ENCODE measurements at regions not wholly inside any gene's neighbourhood (a gene's known extent, or its start where the extent isn't known, plus 50 kb on each side); places are given as distances from the start of the nearest gene placed in this dataset.

- Mint-ChIP-seq H3K4me1 (peaks cover 88% of the 10 kb centered on the region), H3K9me3 (no peaks in the 10 kb centered on the region), H3K4me3 (no peak overlapping the region), H3K27me3 (peaks cover 60% of the 10 kb centered on the region), H3K36me3 (no peaks in the 10 kb centered on the region), H3K27ac (peak overlapping the region; percentile 83)
- CTCF ChIA-PET: interaction anchor here (0.6 to 4.0 kb wide), 7 partner anchors 40 to 158 kb away, joined by 3 to 31 read pairs (median 3); no protein-coding TSS in a partner anchor
- DNase-seq: peak; percentile 46
Measured at GRCh38 chr6:157760589-157761330, 62.3 kb upstream of the SNX9 start.

GRCh38 chr6:157761331-157761921 is 61.6 kb upstream of the SNX9 start:
- H3K4me3 Mint-ChIP-seq: no peak overlapping the region
- peak overlapping the region; percentile 83 for H3K27ac Mint-ChIP-seq
- no peaks in the 10 kb centered on the region for H3K9me3 Mint-ChIP-seq
- peaks cover 57% of the 10 kb centered on the region for H3K27me3 Mint-ChIP-seq
- peak; percentile 56 for DNase-seq
- peaks cover 87% of the 10 kb centered on the region for H3K4me1 Mint-ChIP-seq
- H3K36me3 Mint-ChIP-seq: no peaks in the 10 kb centered on the region
- CTCF ChIA-PET: interaction anchor here (0.6 to 4.0 kb wide), 7 partner anchors 39 to 372 kb away, joined by 3 to 31 read pairs (median 3); no protein-coding TSS in a partner anchor

- CTCF ChIA-PET: interaction anchor here (0.7 to 4.0 kb wide), 5 partner anchors 39 to 371 kb away, joined by 3 to 31 read pairs (median 3); no protein-coding TSS in a partner anchor
- DNase-seq: no peak
Measured at GRCh38 chr6:157761926-157762325, 61.1 kb upstream of the SNX9 start.

DNA sequence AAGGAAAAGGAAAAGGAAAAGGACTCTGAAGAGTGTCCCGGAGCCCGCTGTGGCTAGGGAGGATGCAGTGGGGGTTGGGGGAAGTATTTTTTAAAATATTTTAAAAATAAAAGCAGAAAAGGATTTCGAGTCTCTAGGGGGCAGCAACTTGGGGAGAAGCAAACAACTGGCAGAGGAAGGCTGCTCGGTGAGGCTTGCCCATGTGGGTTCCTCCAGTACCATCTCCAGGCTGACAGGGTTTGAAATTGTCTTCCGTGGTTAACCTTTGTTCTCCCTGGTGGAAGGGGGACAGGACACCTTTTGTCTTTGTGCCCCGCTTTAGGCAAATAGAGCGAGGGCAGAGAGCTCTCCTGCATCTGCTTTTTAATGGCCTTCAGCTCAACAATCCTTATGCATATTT is 60.4 kb upstream of the SNX9 start:
- Mint-ChIP-seq H3K27ac (peak overlapping the region; percentile 96), H3K9me3 (no peaks in the 10 kb centered on the region), H3K4me3 (no peak overlapping the region), H3K27me3 (peaks cover 50% of the 10 kb centered on the region), H3K36me3 (no peaks in the 10 kb centered on the region), H3K4me1 (peaks cover 84% of the 10 kb centered on the region)
- CTCF ChIA-PET: interaction anchor here (0.7 to 4.0 kb wide), 8 partner anchors 25 to 310 kb away, joined by 3 to 31 read pairs (median 3); no protein-coding TSS in a partner anchor
- no peak for DNase-seq

More at GRCh38 chr6:157761926-157762325, 61.1 kb upstream of the SNX9 start:
- no peak overlapping the region for H3K4me3 Mint-ChIP-seq
- peak overlapping the region; percentile 83 for H3K27ac Mint-ChIP-seq
- H3K9me3 Mint-ChIP-seq: no peaks in the 10 kb centered on the region
- H3K4me1 Mint-ChIP-seq: peaks cover 86% of the 10 kb centered on the region
- H3K36me3 Mint-ChIP-seq: no peaks in the 10 kb centered on the region
- H3K27me3 Mint-ChIP-seq: peaks cover 54% of the 10 kb centered on the region

- no peaks in the 10 kb centered on the region for H3K9me3 Mint-ChIP-seq
- DNase-seq: peak; percentile 37
- peaks cover 4% of the 10 kb centered on the region for H3K36me3 Mint-ChIP-seq
- peak overlapping the region; percentile 96 for H3K27ac Mint-ChIP-seq
- H3K4me3 Mint-ChIP-seq: peak overlapping the region; percentile 45
- CTCF ChIA-PET: interaction anchor here (0.7 to 4.0 kb wide), 10 partner anchors 24 to 309 kb away, joined by 3 to 31 read pairs (median 4); partner anchors contain the start of gene SYNJ2
- peaks cover 50% of the 10 kb centered on the region for H3K27me3 Mint-ChIP-seq
- H3K4me1 Mint-ChIP-seq: peaks cover 84% of the 10 kb centered on the region
Measured at GRCh38 chr6:157763129-157763903, 59.7 kb upstream of the SNX9 start.

DNA sequence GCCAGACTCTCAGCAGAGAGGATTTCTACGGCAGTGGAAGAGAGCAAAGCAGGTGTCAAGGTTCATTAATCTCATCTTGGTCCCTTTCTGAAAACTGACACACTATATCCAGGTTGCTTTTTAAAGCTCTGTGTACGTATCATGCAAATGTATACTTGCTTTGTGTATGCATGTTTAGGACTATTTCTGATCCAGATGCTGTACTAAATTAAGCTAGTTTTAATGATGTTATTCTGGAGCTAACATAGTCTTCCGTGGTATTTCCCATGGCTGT is 59.2 kb upstream of the SNX9 start:
- H3K9me3 Mint-ChIP-seq: no peaks in the 10 kb centered on the region
- H3K4me1 Mint-ChIP-seq: peaks cover 83% of the 10 kb centered on the region
- CTCF ChIA-PET: interaction anchor here (1.4 to 4.0 kb wide), 7 partner anchors 37 to 309 kb away, joined by 3 to 31 read pairs (median 4); partner anchors contain the start of gene SYNJ2
- H3K27me3 Mint-ChIP-seq: peaks cover 45% of the 10 kb centered on the region
- H3K27ac Mint-ChIP-seq: peak overlapping the region; percentile 96
- no peak for DNase-seq
- peaks cover 6% of the 10 kb centered on the region for H3K36me3 Mint-ChIP-seq
- peak overlapping the region; percentile 45 for H3K4me3 Mint-ChIP-seq

DNA sequence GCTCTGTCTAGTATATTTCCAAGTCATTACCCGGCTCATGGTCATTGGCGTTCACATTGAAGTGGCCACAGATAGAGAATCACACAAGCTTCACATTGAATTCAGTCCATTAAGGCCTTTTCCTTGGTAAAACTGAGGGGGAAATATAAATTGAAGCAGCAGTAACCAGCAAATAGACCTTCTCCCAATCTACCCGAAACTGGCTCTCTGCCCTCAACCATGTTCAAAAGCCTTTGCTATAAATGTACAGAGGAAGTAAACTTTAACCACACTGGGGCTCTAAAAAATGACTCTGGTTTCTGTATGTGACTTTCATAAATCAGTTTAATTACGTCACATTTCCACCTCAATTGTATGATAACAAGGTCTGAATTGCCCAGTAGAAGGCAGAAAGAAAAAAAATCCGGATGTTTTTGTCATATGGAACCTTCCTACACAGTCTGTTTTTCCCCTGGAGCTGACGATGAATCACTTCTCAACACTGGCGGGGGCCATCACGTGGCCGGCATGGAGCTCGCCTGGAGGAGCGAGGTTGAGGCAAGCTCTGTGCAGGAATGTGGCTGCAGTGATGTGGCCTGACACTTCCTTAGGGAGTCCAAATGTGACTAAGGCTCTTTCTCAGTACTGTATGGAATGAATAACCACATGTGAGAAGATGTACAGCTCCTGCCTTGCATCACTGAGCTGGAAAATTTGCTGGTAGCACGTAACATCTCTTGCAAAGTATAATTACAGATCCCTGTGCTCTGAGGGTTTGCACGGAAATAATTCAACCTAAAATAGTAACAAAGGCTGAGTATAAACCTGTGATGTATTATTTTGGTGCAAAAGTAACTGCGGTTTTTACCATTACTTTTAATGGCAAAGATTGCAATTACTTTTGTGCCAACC is 58.6 kb upstream of the SNX9 start:
- Mint-ChIP-seq H3K27ac (peak overlapping the region; percentile 96), H3K4me1 (peaks cover 85% of the 10 kb centered on the region), H3K36me3 (peaks cover 9% of the 10 kb centered on the region), H3K9me3 (no peaks in the 10 kb centered on the region), H3K4me3 (peak overlapping the region; percentile 45), H3K27me3 (peaks cover 46% of the 10 kb centered on the region)
- CTCF ChIA-PET: interaction anchor here (0.6 to 4.0 kb wide), 8 partner anchors 36 to 217 kb away, joined by 3 to 31 read pairs (median 4); partner anchors contain the start of gene SYNJ2
- DNase-seq: peak; percentile 91

DNA sequence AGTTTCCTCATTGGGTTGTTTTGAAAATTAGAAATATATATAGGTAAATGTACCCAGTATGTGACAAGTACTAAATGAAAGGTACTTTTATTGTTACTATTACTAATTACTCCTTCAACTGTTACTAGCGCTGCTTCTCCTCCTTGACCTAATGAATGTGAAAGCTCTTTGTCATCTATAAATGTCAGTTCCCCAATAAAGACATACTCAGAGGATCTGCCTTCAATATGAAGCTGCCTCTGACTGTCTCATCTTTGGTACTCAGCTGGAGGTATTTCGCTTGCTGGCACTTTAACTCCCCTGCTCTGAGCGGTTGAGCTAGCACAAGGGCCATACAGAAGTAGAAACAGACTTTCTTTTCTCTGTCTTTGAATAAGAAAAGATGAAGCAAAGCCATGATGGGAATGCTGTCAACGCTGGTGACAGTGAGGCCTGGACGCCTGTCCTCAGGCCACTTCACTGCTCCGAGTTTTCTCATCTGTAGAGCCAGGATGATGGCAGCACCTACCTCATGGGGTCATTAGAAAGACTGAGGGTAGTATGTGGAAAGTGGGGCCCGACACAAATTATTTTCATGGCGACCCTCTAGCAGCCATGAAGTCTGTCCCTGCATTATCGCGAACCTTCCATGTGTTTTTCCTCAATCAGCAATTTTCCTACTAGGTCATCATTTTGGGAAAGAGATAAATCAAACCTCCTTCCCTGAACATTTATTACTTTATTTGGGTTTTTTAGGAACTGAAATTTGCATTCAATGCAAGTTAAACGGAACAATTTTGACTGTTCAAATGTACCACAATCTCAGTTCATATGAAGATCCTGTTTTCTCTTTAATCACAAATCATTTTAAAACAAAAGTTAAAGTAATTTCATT is 55.9 kb upstream of the SNX9 start:
- Mint-ChIP-seq H3K4me3 (no peak overlapping the region), H3K9me3 (no peaks in the 10 kb centered on the region), H3K27ac (no peak overlapping the region), H3K27me3 (peaks cover 47% of the 10 kb centered on the region), H3K4me1 (peaks cover 66% of the 10 kb centered on the region), H3K36me3 (peaks cover 10% of the 10 kb centered on the region)
- CTCF ChIA-PET: interaction anchor here (2.1 kb wide), 1 partner anchor 10 kb away, joined by 7 read pairs; no protein-coding TSS in a partner anchor
- DNase-seq: no peak

GRCh38 chr6:157767775-157768156 is 55.3 kb upstream of the SNX9 start:
- no peak overlapping the region for H3K4me3 Mint-ChIP-seq
- H3K27me3 Mint-ChIP-seq: peaks cover 48% of the 10 kb centered on the region
- peaks cover 60% of the 10 kb centered on the region for H3K4me1 Mint-ChIP-seq
- DNase-seq: no peak
- CTCF ChIA-PET: no interaction called here
- H3K9me3 Mint-ChIP-seq: peaks cover 2% of the 10 kb centered on the region
- H3K36me3 Mint-ChIP-seq: peaks cover 10% of the 10 kb centered on the region
- peak overlapping the region; percentile 50 for H3K27ac Mint-ChIP-seq

DNA sequence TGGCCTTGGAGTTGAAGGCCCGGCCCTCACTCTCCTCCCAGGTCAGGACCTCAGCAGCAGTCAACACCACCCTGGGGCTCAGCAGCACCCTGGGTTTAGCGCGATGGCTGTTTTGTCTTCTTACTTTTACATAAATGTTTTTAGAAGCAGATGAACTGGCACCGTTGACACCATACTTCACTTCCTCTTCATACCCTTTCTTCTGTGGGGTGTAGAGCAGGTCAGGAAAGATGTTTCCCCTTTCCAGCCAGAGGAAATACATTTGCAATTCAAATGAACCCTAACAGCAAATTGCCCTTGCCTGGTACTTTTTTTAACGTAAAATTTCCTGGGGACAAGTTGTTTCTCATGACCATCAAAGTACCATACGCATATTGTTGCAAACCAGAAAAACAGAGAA is 54.7 kb upstream of the SNX9 start:
- DNase-seq: no peak
- peaks cover 48% of the 10 kb centered on the region for H3K27me3 Mint-ChIP-seq
- H3K4me1 Mint-ChIP-seq: peaks cover 55% of the 10 kb centered on the region
- CTCF ChIA-PET: interaction anchor here (2.0 kb wide), 1 partner anchor 11 kb away, joined by 8 read pairs; no protein-coding TSS in a partner anchor
- H3K4me3 Mint-ChIP-seq: no peak overlapping the region
- H3K27ac Mint-ChIP-seq: peak overlapping the region; percentile 50
- H3K36me3 Mint-ChIP-seq: peaks cover 10% of the 10 kb centered on the region
- H3K9me3 Mint-ChIP-seq: peaks cover 3% of the 10 kb centered on the region

GRCh38 chr6:157768863-157769551 is 54.0 kb upstream of the SNX9 start:
- Mint-ChIP-seq H3K9me3 (peaks cover 8% of the 10 kb centered on the region), H3K4me3 (no peak overlapping the region), H3K27me3 (peaks cover 55% of the 10 kb centered on the region), H3K27ac (peak overlapping the region; percentile 5), H3K36me3 (peaks cover 16% of the 10 kb centered on the region), H3K4me1 (peaks cover 55% of the 10 kb centered on the region)
- peak; percentile 43 for DNase-seq
- CTCF ChIA-PET: interaction anchor here (1.6 to 2.0 kb wide), 3 partner anchors 12 to 39 kb away, joined by 4 to 8 read pairs (median 7); no protein-coding TSS in a partner anchor
